H9 (cell line): ENCODE measurements at regions not wholly inside any gene's neighbourhood (a gene's known extent, or its start where the extent isn't known, plus 50 kb on each side); places are given as distances from the start of the nearest gene placed in this dataset.

ENCODE experiments used
- DNase-seq: peaks from one replicate; pipeline ENCODE4 v3.0.0-alpha.2; 2017
- H2AFZ ChIP-seq: one replicate; pipeline ENCODE4 v1.6.1; 2013; ENCODE audit warnings: mild to moderate bottlenecking, low read length, control low read depth, moderate library complexity
- H2AK5ac ChIP-seq: 2 replicates; pipeline ENCODE4 v1.6.1; 2013; ENCODE audit warnings: low read length, control low read depth, mixed read lengths; ENCODE audit not compliant: insufficient read length
- H2BK120ac ChIP-seq: one replicate; pipeline ENCODE4 v1.6.1; 2013; ENCODE audit warnings: low read depth, mild to moderate bottlenecking, low read length, control low read depth, inconsistent platforms; ENCODE audit not compliant: poor library complexity, severe bottlenecking
- H2BK12ac ChIP-seq: 2 replicates; pipeline ENCODE4 v1.6.1; 2013; ENCODE audit warnings: low read length, control low read depth, mixed read lengths, low read depth; ENCODE audit not compliant: insufficient read length
- H2BK15ac ChIP-seq: 2 replicates; pipeline ENCODE4 v1.6.1; 2013; ENCODE audit warnings: low read depth, low read length, control low read depth
- H2BK20ac ChIP-seq: one replicate; pipeline ENCODE4 v1.6.1; 2013; ENCODE audit warnings: low read depth, mild to moderate bottlenecking, low read length, control low read depth, inconsistent platforms; ENCODE audit not compliant: poor library complexity, severe bottlenecking
- H2BK5ac ChIP-seq: 2 replicates; pipeline ENCODE4 v1.6.1; 2013; ENCODE audit warnings: low read length, control low read depth, mixed read lengths; ENCODE audit not compliant: insufficient read length
- H3K14ac ChIP-seq: 2 replicates; pipeline ENCODE4 v1.6.1; 2013; ENCODE audit warnings: low read length, control low read depth; ENCODE audit not compliant: insufficient read depth
- H3K18ac ChIP-seq: 2 replicates; pipeline ENCODE4 v1.6.1; 2013; ENCODE audit warnings: low read depth, mild to moderate bottlenecking, mixed read lengths, low read length, control low read depth; ENCODE audit not compliant: insufficient read length
- H3K23ac ChIP-seq: 2 replicates; pipeline ENCODE4 v1.6.1; 2013; ENCODE audit warnings: low read length, control low read depth, mixed read lengths, low read depth; ENCODE audit not compliant: insufficient read length
- H3K23me2 ChIP-seq: 2 replicates; pipeline ENCODE4 v1.6.1; 2013; ENCODE audit warnings: low read depth, mild to moderate bottlenecking, mixed read lengths, low read length, control low read depth; ENCODE audit not compliant: insufficient read length, poor library complexity, severe bottlenecking
- H3K27ac ChIP-seq: 2 replicates; pipeline ENCODE4 v1.5.1; 2013; ENCODE audit warnings: low read length, control low read depth, mixed read lengths, low read depth; ENCODE audit not compliant: insufficient read length
- H3K27me3 ChIP-seq: 2 replicates; pipeline ENCODE4 v1.6.1; 2013; ENCODE audit warnings: low read length, control low read depth, inconsistent platforms; ENCODE audit not compliant: insufficient read depth
- H3K4ac ChIP-seq: 2 replicates; pipeline ENCODE4 v1.6.1; 2013; ENCODE audit warnings: low read depth, mild to moderate bottlenecking, control low read depth, inconsistent platforms, low read length, moderate library complexity
- H3K4me1 ChIP-seq: 2 replicates; pipeline ENCODE4 v1.6.1; 2013; ENCODE audit warnings: low read length, control low read depth, inconsistent platforms; ENCODE audit not compliant: insufficient read depth
- H3K4me2 ChIP-seq: 2 replicates; pipeline ENCODE4 v1.6.1; 2013; ENCODE audit warnings: low read length, control low read depth, mixed read lengths; ENCODE audit not compliant: insufficient read length, insufficient read depth
- H3K56ac ChIP-seq: 2 replicates; pipeline ENCODE4 v1.6.1; 2013; ENCODE audit warnings: low read depth, mild to moderate bottlenecking, mixed read lengths, low read length, control low read depth; ENCODE audit not compliant: insufficient read length
- H3K79me1 ChIP-seq: 2 replicates; pipeline ENCODE4 v1.6.1; 2013; ENCODE audit warnings: low read depth, mild to moderate bottlenecking, moderate library complexity, low read length, control low read depth, inconsistent platforms; ENCODE audit not compliant: insufficient read depth, poor library complexity, severe bottlenecking
- H3K79me2 ChIP-seq: 2 replicates; pipeline ENCODE4 v1.6.1; 2013; ENCODE audit warnings: low read length, control low read depth, inconsistent platforms; ENCODE audit not compliant: insufficient read depth
- H3K9ac ChIP-seq: 2 replicates; pipeline ENCODE4 v1.6.1; 2013; ENCODE audit warnings: low read length, control low read depth, mixed read lengths; ENCODE audit not compliant: insufficient read length; ENCODE audit errors: extremely low read depth
- H3K9me3 ChIP-seq: one replicate; pipeline ENCODE4 v1.6.1; 2013; ENCODE audit warnings: low read depth, low read length, inconsistent platforms; ENCODE audit not compliant: control insufficient read depth
- H3T11ph ChIP-seq: one replicate; pipeline ENCODE4 v1.6.1; 2013; ENCODE audit warnings: mild to moderate bottlenecking, low read length, control low read depth, inconsistent platforms
- H4K20me1 ChIP-seq: one replicate; pipeline ENCODE4 v1.6.1; 2013; ENCODE audit not compliant: control insufficient read depth, insufficient read length, insufficient read depth
- H4K5ac ChIP-seq: 2 replicates; pipeline ENCODE4 v1.6.1; 2013; ENCODE audit warnings: low read depth, mild to moderate bottlenecking, mixed read lengths, low read length, control low read depth; ENCODE audit not compliant: insufficient read length
- H4K8ac ChIP-seq: replicated peaks from 2 replicates; pipeline ENCODE4 v1.6.1; 2013; ENCODE audit warnings: low read length, control low read depth, mixed read lengths, low read depth; ENCODE audit not compliant: insufficient read length
- H4K91ac ChIP-seq: 2 replicates; pipeline ENCODE4 v1.6.1; 2013; ENCODE audit warnings: low read depth, mild to moderate bottlenecking, moderate library complexity, mixed read lengths, low read length, control low read depth; ENCODE audit not compliant: insufficient read length
- H3K27ac Mint-ChIP-seq, 3 experiments: 2 replicates in 2 of 3; 3 replicates in 1 of 3; pipeline ENCODE4 v1.8.0; 2020 to 2021; ENCODE audit warnings: mixed read lengths in 3 of 3, mild to moderate bottlenecking in 1 of 3, moderate library complexity in 1 of 3
- H3K27me3 Mint-ChIP-seq: 2 replicates; pipeline ENCODE4 v1.8.0; 2021; ENCODE audit warnings: low read depth, mild to moderate bottlenecking, moderate library complexity, mixed read lengths
- H3K36me3 Mint-ChIP-seq, 3 experiments: 2 replicates in 2 of 3; 3 replicates in 1 of 3; pipeline ENCODE4 v1.8.0; 2020 to 2021; ENCODE audit warnings: low read depth in 3 of 3, mixed read lengths in 3 of 3; ENCODE audit not compliant: insufficient read depth in 1 of 3
- H3K4me1 Mint-ChIP-seq, 2 experiments: 2 replicates each; pipeline ENCODE4 v1.8.0; 2020; ENCODE audit warnings: mixed read lengths in 2 of 2
- H3K4me3 Mint-ChIP-seq, 2 experiments: 2 replicates in 1 of 2; 3 replicates in 1 of 2; pipeline ENCODE4 v1.8.0; 2020 to 2021; ENCODE audit warnings: mild to moderate bottlenecking in 2 of 2, mixed read lengths in 2 of 2, moderate library complexity in 1 of 2
- H3K9me3 Mint-ChIP-seq, 2 experiments: 2 replicates in 1 of 2; 3 replicates in 1 of 2; pipeline ENCODE4 v1.8.0; 2020; ENCODE audit warnings: mild to moderate bottlenecking in 2 of 2, mixed read lengths in 2 of 2, moderate library complexity in 1 of 2
- WGBS: extraction: QIAGEN DNeasy Blood & Tissue Kit; methylation state at CpG from one replicate; pipeline ENCODE4 v1.1.7; 2013; ENCODE audit warnings: missing lambda C conversion rate, low lambda C conversion rate, mixed read lengths; ENCODE audit not compliant: insufficient read length; ENCODE audit errors: extremely low coverage; 5-methylcytosine and 5-hydroxymethylcytosine counted together
- TF ChIP-seq, protein P1 (sequence below): fragments of 200-600 bp; sonication (generic); conservative IDR thresholded peaks from 3 replicates; pipeline ENCODE4 v1.8.0; 2021; ENCODE audit warnings: antibody characterized with exemption, mild to moderate bottlenecking

DNA sequence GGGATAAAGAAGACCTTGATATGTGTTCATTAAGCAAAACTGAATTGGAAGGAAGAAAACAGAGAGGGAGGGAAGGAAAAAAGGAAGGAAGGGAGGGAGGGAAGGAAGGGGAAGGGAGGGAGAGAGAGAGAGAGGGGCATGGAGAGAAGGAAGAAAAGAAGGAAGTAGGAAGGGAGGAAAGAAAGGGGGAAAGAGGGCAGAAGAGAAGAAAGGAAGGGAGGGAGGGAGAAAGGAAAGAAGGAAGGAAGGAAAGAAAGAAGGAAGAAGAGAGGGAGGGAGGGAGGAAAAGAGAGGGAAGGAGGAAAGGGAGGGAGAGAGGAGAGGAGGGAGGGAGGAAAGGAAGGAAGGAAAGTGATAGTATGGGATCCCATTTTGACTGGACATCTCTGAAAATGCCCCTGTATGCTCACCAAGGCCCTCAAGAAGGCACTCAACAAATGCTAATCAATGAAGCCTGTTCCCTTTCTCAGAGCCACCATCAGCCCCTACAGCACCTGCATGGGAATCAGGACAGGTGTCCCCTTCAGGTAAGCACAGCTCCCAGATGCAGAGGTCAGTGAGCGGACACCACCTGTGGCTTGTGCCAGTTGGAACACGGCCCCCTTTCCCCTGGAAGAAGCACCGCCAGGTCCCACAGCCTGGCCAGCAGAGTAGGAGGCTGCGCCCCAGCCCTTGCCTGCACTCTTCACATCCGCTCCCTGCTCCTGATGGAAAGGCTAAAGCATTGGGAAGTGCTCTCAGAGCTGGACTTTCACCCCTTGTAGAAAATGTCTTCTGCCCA, 161.4 kb upstream of the DIO3 start:
- Mint-ChIP-seq H3K27me3 (peaks cover 9% of the 10 kb centered on the region), H3K9me3 (no peaks in the 10 kb centered on the region), H3K4me3 (no peak overlapping the region), H3K36me3 (no peaks in the 10 kb centered on the region), H3K4me1 (peaks cover 6 to 12% of the 10 kb centered on the region in 2 experiments), H3K27ac (0 out of 7 replicates have a peak overlapping the region, but pooled peaks of 1 of the 3 experiments have one; percentile 8)
- no peak overlapping the region for H4K8ac ChIP-seq
- no peak overlapping the region for H2AK5ac ChIP-seq
- H3K56ac ChIP-seq: no peak overlapping the region
- no peak overlapping the region for H3K14ac ChIP-seq
- no peaks in the 10 kb centered on the region; the same call in 1 of the 2 replicates for H3K4me1 ChIP-seq
- H3K18ac ChIP-seq: no peak overlapping the region
- no peak overlapping the region for H3K27ac ChIP-seq
- TF ChIP-seq, protein P1, sequence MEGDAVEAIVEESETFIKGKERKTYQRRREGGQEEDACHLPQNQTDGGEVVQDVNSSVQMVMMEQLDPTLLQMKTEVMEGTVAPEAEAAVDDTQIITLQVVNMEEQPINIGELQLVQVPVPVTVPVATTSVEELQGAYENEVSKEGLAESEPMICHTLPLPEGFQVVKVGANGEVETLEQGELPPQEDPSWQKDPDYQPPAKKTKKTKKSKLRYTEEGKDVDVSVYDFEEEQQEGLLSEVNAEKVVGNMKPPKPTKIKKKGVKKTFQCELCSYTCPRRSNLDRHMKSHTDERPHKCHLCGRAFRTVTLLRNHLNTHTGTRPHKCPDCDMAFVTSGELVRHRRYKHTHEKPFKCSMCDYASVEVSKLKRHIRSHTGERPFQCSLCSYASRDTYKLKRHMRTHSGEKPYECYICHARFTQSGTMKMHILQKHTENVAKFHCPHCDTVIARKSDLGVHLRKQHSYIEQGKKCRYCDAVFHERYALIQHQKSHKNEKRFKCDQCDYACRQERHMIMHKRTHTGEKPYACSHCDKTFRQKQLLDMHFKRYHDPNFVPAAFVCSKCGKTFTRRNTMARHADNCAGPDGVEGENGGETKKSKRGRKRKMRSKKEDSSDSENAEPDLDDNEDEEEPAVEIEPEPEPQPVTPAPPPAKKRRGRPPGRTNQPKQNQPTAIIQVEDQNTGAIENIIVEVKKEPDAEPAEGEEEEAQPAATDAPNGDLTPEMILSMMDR: no peak
- H2BK12ac ChIP-seq: no peak overlapping the region
- WGBS: no CpG with 5 or more reads among the region's 5 CpGs
- H4K20me1 ChIP-seq: no peaks in the 10 kb centered on the region
- no peaks in the 10 kb centered on the region for H3K23me2 ChIP-seq
- H2BK5ac ChIP-seq: no peak overlapping the region
- no peaks in the 10 kb centered on the region for H3K79me1 ChIP-seq
- no peak overlapping the region for H4K5ac ChIP-seq
- no peak overlapping the region for H3K4me2 ChIP-seq
- H3K23ac ChIP-seq: no peak overlapping the region
- no peak overlapping the region for H2BK120ac ChIP-seq
- H3K9ac ChIP-seq: no peak overlapping the region
- no peaks in the 10 kb centered on the region for H3K79me2 ChIP-seq
- H3K4ac ChIP-seq: no peak overlapping the region
- no peaks in the 10 kb centered on the region for H3K27me3 ChIP-seq
- no peaks in the 10 kb centered on the region for H3K9me3 ChIP-seq
- H2BK20ac ChIP-seq: no peak overlapping the region
- H2BK15ac ChIP-seq: no peak overlapping the region
- DNase-seq: no peak
- H3T11ph ChIP-seq: no peak overlapping the region
- no peak overlapping the region for H2AFZ ChIP-seq
- H4K91ac ChIP-seq: no peak overlapping the region
